NT2/D1 (cell line): ENCODE measurements at regions not wholly inside any gene's neighbourhood (a gene's known extent, or its start where the extent isn't known, plus 50 kb on each side); places are given as distances from the start of the nearest gene placed in this dataset.

Source experiments
- DNase-seq: peaks from one replicate; pipeline ENCODE4 v3.0.0-alpha.2; 2011; ENCODE audit warnings: low read depth, low spot score
- H3K27me3 ChIP-seq: 2 replicates; pipeline ENCODE4 v1.6.0; 2011; ENCODE audit warnings: mild to moderate bottlenecking; ENCODE audit not compliant: insufficient read length, insufficient read depth
- H3K36me3 ChIP-seq: 2 replicates; pipeline ENCODE4 v1.6.1; 2011; ENCODE audit warnings: mild to moderate bottlenecking, low read length, mixed read lengths; ENCODE audit not compliant: insufficient read depth, insufficient read length
- H3K4me1 ChIP-seq: 2 replicates; pipeline ENCODE4 v1.5.1; 2011; ENCODE audit not compliant: insufficient read depth, insufficient read length
- H3K4me3 ChIP-seq: 2 replicates; pipeline ENCODE4 v1.5.1; 2011; ENCODE audit warnings: low read depth; ENCODE audit not compliant: insufficient read length
- H3K9ac ChIP-seq: 2 replicates; pipeline ENCODE4 v1.6.0; 2011; ENCODE audit warnings: low read depth; ENCODE audit not compliant: insufficient read length
- H3K9me3 ChIP-seq: 2 replicates; pipeline ENCODE4 v1.5.1; 2011; ENCODE audit warnings: mild to moderate bottlenecking, low read length; ENCODE audit not compliant: insufficient read depth
- SUZ12 ChIP-seq: IDR thresholded peaks from 2 replicates; pipeline ENCODE4 v1.6.1; 2011; ENCODE audit not compliant: insufficient read length, insufficient read depth; ENCODE audit errors: extremely low read depth
- YY1 ChIP-seq: IDR thresholded peaks from 2 replicates; pipeline ENCODE4 v1.6.1; 2011; ENCODE audit not compliant: insufficient read length, insufficient read depth
- ZNF274 ChIP-seq: IDR thresholded peaks from 2 replicates; pipeline ENCODE4 v1.6.1; 2011; ENCODE audit warnings: mild to moderate bottlenecking, low read depth, low read length

GRCh38 chr11:134951305-134951700 lies 539.3 kb upstream of the B3GAT1 start:
- TF ChIP-seq YY1 (no peak), SUZ12 (no peak), ZNF274 (no peak)
- no peak for DNase-seq
- H3K9me3 ChIP-seq = no peaks in the 10 kb centered on the region
- no peaks in the 10 kb centered on the region for H3K36me3 ChIP-seq
- H3K27me3 ChIP-seq = no peaks in the 10 kb centered on the region
- H3K4me1 ChIP-seq = no peaks in the 10 kb centered on the region
- peak overlapping the region; percentile 50 for H3K9ac ChIP-seq
- no peak overlapping the region for H3K4me3 ChIP-seq

- Histone ChIP-seq H3K4me3 (no peak overlapping the region), H3K9me3 (no peaks in the 10 kb centered on the region), H3K27me3 (no peaks in the 10 kb centered on the region), H3K4me1 (no peaks in the 10 kb centered on the region), H3K9ac (no peak overlapping the region), H3K36me3 (no peaks in the 10 kb centered on the region)
- DNase-seq = no peak
- no peak for TF ChIP-seq SUZ12
- TF ChIP-seq ZNF274 = no peak
- TF ChIP-seq YY1 = no peak
Observed at GRCh38 chr11:134950692-134951304, 538.8 kb upstream of the B3GAT1 start.

- no peak for TF ChIP-seq YY1
- no peak for TF ChIP-seq SUZ12
- no peak for TF ChIP-seq ZNF274
- DNase-seq = no peak
- Histone ChIP-seq H3K4me1 (no peaks in the 10 kb centered on the region), H3K9me3 (no peaks in the 10 kb centered on the region), H3K4me3 (no peak overlapping the region), H3K9ac (no peak overlapping the region), H3K27me3 (no peaks in the 10 kb centered on the region), H3K36me3 (no peaks in the 10 kb centered on the region)
Observed at GRCh38 chr11:134949121-134950090, 537.4 kb upstream of the B3GAT1 start.

- TF ChIP-seq YY1 (no peak), ZNF274 (no peak), SUZ12 (no peak)
- H3K36me3 ChIP-seq = no peaks in the 10 kb centered on the region
- no peak for DNase-seq
- H3K9ac ChIP-seq = no peak overlapping the region
- peaks cover 4% of the 10 kb centered on the region for H3K4me1 ChIP-seq
- no peaks in the 10 kb centered on the region for H3K9me3 ChIP-seq
- no peaks in the 10 kb centered on the region for H3K27me3 ChIP-seq
- no peak overlapping the region for H3K4me3 ChIP-seq
Observed at GRCh38 chr11:134947556-134947955, 535.5 kb upstream of the B3GAT1 start.

- DNase-seq = no peak
- Histone ChIP-seq H3K4me3 (no peak overlapping the region), H3K4me1 (peaks cover 4% of the 10 kb centered on the region), H3K27me3 (no peaks in the 10 kb centered on the region), H3K9me3 (no peaks in the 10 kb centered on the region), H3K36me3 (no peaks in the 10 kb centered on the region), H3K9ac (no peak overlapping the region)
- no peak for TF ChIP-seq ZNF274
- no peak for TF ChIP-seq SUZ12
- no peak for TF ChIP-seq YY1
Observed at GRCh38 chr11:134945993-134946392, 534.0 kb upstream of the B3GAT1 start.

- TF ChIP-seq ZNF274 (no peak), YY1 (no peak), SUZ12 (no peak)
- Histone ChIP-seq H3K36me3 (no peaks in the 10 kb centered on the region), H3K4me1 (peaks cover 6% of the 10 kb centered on the region), H3K9me3 (no peaks in the 10 kb centered on the region), H3K4me3 (no peak overlapping the region), H3K27me3 (no peaks in the 10 kb centered on the region), H3K9ac (no peak overlapping the region)
- no peak for DNase-seq
Observed at GRCh38 chr11:134944986-134945385, 532.9 kb upstream of the B3GAT1 start.

- no peaks in the 10 kb centered on the region for H3K9me3 ChIP-seq
- H3K4me1 ChIP-seq = peaks cover 8% of the 10 kb centered on the region
- no peak for TF ChIP-seq YY1
- TF ChIP-seq SUZ12 = no peak
- no peak for TF ChIP-seq ZNF274
- H3K9ac ChIP-seq = no peak overlapping the region
- DNase-seq = no peak
- H3K27me3 ChIP-seq = no peaks in the 10 kb centered on the region
- no peaks in the 10 kb centered on the region for H3K36me3 ChIP-seq
- H3K4me3 ChIP-seq = no peak overlapping the region
Observed at GRCh38 chr11:134944131-134944530, 532.1 kb upstream of the B3GAT1 start.
